GM18511 (cell line): ENCODE measurements at regions not wholly inside any gene's neighbourhood (a gene's known extent, or its start where the extent isn't known, plus 50 kb on each side); places are given as distances from the start of the nearest gene placed in this dataset.
"Not testable (repeated sequence)": the region's sequence is repeated elsewhere in the genome, so short reads cannot be mapped to it uniquely, and the experiment has no call there.

Experiments
- ATAC-seq: cut with Tn5 transposase; IDR thresholded peaks from one replicate; pipeline ENCODE4 v1.9.1; 2021; ENCODE audit warnings: mild to moderate bottlenecking, moderate library complexity; ENCODE audit not compliant: unreplicated experiment

DNA sequence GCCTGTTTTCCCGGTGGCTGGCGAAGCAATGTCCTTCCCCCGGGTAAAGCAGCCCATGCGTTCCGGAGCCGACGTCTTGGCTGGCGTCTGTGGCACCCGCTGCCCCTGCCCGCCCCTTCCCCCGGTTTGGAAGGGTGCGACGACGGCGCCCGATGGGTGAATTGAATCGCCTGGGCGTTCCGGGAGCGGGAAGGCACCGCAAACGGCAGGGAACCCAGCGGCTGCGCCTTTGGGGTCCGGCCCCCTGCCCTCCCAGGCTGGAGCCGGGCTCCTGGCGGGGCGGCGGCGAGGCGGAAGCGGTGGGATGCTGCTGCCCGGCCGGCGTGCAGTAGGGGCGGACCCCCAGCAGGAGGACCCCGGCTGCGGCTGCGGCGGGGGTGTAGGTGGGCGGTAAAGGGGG lies 123.6 kb upstream of the RHOU start:
- not testable (repeated sequence) for ATAC-seq

DNA sequence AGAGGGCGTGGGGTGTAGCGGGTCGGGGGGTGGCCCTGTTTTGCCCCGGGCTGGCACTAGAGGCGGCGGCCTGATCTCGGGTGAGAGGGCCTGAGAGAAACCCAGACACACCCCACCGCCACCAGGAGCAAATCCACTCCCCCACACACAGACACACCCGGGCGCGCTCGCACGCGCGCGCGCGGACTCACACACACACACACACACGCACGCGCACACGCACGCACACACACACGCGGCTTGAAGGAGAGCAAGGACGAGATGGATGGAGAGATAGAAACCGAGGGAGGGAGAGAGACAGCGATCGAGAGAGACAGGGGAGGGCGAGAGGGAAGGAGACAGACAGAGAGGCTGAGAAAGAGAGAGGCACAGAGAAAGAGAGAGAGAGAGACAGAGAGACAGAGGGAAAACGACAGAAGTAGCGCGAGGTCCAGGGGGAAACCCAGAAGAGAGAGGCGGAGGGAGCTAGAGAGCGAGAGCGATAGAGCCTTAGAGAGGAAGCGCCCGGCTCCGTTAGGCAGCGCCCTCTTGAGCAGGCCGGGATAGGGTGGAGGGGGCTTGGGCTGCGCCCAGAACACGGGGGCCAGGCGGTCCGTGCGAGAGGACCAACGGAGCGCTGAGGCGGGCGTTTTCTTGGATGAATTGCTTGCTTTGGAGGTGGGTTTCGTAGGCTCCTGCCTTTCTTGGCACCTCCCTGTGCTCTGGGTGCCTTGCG lies 113.1 kb upstream of the RHOU start:
- ATAC-seq: not testable (repeated sequence)

DNA sequence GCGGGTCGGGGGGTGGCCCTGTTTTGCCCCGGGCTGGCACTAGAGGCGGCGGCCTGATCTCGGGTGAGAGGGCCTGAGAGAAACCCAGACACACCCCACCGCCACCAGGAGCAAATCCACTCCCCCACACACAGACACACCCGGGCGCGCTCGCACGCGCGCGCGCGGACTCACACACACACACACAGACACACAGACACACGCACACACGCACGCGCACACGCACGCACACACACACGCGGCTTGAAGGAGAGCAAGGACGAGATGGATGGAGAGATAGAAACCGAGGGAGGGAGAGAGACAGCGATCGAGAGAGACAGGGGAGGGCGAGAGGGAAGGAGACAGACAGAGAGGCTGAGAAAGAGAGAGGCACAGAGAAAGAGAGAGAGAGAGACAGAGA lies 108.8 kb upstream of the RHOU start:
- ATAC-seq: not testable (repeated sequence)

DNA sequence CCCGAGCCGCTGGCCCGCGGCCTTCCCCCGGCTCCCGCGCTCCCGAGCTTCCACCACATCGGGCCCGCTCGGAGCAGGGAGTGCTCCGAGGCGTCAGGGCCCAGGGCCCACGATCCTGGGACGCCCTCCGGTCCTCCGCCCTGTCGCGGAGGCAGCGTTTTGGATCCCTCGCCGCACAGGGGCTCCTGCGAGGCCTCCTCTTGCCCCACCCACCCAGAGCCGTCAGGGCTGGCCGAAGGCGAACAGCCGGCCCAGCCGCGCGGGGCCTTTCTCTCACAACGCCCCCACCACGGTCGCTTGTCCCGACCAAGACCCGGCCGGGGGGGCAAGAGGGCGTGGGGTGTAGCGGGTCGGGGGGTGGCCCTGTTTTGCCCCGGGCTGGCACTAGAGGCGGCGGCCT lies 102.4 kb upstream of the RHOU start:
- ATAC-seq: not testable (repeated sequence)

DNA sequence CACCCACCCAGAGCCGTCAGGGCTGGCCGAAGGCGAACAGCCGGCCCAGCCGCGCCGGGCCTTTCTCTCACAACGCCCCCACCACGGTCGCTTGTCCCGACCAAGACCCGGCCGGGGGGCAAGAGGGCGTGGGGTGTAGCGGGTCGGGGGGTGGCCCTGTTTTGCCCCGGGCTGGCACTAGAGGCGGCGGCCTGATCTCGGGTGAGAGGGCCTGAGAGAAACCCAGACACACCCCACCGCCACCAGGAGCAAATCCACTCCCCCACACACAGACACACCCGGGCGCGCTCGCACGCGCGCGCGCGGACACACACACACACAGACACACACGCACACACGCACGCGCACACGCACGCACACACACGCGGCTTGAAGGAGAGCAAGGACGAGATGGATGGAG lies 100.0 kb upstream of the RHOU start:
- ATAC-seq: not testable (repeated sequence)

DNA sequence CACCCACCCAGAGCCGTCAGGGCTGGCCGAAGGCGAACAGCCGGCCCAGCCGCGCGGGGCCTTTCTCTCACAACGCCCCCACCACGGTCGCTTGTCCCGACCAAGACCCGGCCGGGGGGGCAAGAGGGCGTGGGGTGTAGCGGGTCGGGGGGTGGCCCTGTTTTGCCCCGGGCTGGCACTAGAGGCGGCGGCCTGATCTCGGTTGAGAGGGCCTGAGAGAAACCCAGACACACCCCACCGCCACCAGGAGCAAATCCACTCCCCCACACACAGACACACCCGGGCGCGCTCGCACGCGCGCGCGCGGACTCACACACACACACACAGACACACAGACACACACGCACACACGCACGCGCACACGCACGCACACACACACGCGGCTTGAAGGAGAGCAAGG lies 97.8 kb upstream of the RHOU start:
- not testable (repeated sequence) for ATAC-seq

DNA sequence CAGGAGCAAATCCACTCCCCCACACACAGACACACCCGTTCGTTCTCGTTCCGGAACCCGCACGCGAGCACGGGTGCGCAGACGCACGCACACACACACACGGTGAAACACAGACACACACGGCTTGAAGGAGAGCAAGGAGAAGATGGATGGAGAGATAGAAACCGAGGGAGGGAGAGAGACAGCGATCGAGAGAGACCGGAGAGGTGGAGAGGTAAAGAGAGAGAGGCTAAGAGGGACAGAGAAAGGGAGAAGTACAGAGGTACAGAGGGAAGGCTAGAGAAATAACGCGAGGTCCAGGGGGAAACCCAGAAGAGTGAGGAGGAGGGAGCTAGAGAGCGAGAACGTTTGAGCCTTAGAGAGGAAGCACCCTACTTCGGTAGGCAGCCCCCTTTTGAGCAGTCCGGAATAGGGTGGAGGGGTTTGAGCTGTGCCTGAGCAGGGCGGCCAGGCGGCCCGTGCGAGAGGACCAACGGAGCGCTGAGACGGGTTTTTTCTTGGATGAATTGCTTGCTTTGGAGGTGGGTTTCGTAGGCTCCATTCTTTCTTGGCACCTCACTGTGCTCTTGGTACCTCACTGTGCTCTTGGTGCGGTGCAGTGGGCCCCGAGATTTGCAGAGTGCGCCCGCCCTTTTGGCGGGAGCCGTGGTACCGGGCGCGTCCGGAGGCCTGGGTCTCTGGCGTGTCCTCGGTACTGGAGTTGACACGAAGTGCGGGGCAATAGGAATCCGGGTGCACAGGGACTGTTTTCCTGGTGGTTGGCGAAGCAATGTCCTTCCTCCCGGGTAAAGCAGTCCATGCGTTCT lies 88.4 kb upstream of the RHOU start:
- ATAC-seq: peak; percentile 54

DNA sequence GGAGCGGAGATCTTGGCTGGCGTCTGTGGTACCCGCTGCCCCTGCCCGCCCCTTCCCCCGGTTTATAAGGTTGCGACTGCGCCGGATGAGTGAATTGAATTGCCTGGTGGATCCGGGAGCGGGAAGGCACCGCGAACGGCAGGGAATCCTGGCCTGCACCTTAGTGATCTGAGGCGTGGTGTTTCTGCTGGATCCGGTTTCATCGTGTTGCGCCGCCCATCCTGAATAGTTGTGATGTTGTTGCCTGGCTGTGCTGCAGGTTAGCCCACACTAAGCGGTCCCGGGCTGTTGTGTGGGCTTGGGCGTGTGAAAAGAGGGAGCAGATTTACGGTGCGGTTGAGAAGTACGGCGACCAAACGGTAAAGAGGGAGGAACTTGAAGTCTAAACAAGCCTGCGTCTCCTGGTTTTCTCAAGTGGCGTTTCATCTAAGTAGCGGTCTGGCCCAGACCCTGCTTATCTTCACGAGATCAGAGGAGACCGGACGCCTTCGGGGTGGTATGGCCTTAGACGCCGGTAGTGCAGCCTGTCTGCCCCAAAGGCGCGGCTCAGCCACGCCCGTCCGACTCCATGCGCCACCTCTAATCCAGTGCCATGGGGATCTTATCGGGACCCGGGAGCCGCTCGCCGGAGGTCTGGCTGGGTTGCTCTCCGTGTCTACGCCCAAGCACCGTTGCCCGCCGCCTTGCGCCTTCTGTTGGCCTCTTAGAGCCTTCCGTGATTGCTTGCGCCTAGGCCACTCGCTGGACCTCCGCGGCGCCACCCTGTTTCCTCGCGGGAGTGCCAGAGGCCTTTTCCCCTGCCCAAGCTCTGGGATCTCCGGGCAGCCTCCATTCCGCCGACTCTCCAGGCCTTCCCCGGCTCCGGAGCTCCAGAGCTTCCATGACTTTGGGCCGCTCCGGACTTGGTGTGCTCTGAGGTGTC lies 87.5 kb upstream of the RHOU start:
- no peak for ATAC-seq

DNA sequence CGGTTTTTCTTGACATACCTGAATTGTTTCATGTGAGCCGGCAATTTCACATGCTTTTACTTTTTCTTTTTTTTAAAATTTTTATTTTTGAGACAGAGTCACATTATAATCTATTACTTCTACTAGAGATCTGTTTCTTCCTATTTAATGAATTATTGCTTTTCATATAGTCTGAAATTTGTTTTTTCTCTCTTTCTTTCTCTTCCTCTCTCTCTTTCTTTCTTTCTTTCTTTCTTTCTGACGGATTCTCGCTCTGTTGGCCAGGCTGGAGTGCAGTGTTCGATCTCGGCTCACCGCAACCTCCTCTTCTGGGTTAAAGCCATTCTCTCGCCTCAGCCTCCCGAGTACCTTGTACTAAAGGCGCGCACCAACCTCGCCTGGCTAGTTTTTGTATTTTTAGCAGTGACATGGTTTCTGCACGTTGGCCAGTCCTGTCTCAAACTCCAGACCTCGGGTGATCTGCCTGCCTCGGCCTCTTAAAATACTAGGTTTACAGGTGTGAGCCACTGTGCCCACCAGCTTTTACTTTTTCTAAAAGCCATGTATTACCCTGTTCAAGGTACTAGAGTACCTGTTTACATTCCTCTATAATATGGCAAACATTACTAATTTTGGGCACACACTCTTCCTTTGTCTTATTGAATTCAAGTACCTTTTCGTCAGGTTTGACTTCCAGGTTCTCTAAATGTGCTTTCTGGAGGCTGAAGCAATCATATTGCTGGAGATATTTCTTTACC lies 86.5 kb upstream of the RHOU start:
- no peak for ATAC-seq

DNA sequence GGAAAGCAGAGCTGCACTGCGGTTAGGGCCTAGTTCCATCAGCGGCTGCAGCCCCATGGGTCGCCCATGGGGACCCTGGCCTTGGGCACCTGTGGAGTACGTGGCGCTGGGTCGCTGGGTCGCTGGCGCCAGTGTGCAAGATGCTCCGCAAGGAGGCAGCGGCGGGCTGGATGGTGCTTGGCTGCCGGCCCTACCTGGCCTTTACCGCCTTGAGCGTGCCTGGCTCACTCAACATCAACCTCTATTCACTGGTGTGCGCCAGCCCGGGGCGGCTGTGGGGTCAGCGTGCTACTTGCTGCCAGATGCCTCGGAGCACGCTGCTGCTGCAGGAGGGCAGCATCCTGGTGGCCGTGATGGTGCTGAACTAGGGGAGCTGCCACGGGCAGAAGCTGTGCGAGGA lies 85.1 kb upstream of the RHOU start:
- ATAC-seq: no peak

DNA sequence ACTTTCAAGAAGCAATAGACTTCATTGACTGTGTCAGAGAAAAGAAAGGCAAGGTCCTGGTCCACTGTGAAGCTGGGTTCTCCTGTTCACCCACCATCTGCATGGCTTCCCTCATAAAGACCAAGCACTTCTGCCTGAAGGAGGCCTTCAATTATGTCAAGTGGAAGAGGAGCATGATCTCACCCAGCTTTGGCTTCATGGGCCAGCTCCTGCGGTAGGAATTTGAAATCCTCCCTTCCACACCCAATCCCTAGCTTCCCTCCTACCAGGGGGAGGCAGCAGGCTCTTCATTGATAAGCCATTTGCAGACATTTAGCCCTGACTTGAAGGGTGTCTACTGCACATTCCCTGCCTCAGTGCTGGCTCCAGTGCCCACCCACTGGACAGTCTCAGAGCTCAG lies 84.3 kb upstream of the RHOU start:
- no peak for ATAC-seq

DNA sequence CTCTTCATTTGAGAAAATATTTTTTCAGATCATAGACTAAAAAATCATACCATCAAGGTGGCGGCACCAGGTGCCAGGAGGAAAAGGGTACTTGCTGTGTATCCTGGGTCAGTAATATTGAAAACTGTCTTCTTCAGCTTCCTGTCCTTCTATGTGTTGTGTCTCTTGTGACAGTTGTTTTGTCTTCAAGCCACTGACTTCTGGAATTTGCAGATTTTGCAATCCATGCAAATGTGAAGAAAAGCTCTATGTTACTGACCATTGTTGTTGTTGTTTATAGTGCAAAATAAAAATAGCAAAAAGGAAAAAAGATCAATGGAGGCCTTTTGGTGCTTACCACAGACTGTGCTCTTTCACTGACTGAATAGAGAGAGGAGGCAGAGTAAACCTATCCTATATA lies 83.2 kb upstream of the RHOU start:
- ATAC-seq: no peak

DNA sequence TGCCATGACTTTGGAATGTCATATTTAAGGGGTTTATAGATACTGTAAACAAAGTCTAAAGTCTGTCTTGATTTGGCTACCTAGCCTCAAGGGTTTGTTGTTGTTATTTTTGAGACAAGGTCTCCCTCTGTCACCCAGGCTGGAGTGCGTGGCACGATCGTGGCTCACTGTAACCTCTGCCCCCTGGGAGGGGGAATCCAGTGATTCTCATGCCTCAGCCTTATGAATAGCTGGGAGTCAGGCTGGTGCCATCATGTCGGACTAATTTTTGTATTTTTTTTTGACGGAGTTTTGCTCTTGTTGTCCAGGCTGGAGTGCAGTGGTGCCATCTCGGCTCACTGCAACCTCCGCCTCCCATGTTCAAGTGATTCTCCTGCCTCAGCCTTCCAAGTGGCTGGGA lies 82.2 kb upstream of the RHOU start:
- ATAC-seq: not testable (repeated sequence)

DNA sequence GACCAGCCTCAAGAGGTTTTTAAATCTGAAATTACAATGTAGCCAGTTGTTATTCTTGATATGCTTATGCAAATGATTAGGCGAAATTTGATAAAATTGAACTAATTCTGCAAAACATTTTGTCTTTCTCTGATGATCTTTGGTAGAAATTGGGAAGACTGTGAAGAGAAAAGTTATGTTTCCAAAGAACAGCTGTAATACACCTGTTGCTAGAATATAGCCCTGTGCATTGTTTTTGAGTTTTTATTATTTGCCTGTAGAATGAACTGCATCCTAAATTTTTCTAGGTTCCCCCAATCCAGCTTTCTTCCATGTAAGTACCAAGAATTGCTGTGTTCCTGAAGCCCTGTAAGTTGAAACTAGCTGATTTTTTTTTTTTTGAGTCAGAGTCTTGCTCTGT lies 81.5 kb upstream of the RHOU start:
- no peak for ATAC-seq

DNA sequence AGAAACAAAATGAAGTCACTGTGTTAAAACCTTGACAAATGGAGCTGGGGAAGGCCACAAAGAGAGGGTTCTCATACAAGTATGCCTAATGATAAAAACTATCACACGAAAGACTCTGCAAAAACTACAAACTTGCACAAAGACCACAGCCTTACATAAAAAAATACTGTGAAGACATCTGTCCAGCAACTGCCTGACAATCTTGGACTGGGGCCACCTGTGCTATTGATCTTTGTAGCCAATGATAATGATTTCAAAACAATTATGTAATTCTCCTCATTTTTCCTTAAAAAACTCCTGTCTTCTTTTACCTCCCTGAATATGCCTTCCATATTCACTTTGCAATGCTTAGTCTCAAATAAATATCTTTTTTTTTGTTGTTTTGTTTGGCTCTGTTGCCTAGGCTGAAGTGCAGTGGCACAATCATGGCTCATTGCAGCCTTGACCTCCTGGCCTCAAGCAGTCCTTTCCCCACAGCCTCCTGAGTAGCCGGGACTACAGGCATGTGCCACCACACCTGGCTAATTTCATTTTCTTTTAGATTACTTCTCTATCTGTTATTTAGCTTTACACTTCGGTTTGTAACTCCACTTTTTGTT lies 79.4 kb upstream of the RHOU start:
- ATAC-seq: no peak

DNA sequence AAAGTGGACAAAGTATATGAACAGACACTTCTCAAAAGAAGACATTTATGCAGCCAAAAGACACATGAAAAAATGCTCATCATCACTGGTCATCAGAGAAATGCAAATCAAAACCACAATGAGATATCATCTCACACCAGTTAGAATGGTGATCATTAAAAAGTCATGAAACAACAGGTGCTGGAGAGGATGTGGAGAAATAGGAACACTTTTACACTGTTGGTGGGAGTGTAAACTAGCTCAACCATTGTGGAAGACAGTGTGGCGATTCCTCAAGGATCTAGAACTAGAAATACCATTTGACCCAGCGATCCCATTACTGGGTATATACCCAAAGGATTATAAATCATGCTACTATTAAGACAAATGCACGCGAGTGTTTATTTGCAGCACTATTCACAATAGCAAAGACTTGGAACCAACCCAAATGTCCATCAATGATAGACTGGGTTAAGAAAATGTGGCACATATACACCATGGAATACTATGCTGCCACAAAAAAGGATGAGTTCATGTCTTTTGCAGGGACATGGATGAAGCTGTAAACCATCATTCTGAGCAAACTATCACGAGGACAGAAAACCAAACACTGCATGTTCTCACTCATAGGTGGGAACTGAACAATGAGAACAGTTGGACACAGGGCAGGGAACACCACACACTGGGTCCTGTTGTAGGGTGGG lies 73.1 kb upstream of the RHOU start:
- ATAC-seq: not testable (repeated sequence)

DNA sequence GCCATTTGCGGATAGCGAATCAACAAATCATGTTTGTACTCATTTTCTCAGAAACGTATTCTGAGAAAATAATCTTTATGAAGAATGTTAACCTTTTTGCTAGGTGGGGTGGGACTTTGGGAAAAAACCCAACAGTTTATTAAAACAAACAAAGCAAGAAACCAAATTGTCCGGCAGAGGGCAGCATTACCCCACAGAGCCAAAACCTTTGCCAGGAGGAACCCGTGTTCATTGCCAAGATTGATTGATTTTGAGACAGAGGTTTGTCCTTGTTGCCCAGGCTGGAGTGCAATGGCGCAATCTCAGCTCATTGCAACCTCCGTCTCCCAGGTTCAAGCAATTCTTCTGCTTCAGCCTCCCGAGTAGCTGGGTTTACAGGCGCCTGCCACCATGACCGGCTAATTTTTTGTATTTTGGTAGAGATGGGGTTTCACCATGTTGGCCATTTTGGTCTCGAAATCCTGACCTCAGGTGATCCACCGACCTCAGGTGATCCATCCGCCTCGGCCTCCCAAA lies 70.8 kb upstream of the RHOU start:
- no peak for ATAC-seq

DNA sequence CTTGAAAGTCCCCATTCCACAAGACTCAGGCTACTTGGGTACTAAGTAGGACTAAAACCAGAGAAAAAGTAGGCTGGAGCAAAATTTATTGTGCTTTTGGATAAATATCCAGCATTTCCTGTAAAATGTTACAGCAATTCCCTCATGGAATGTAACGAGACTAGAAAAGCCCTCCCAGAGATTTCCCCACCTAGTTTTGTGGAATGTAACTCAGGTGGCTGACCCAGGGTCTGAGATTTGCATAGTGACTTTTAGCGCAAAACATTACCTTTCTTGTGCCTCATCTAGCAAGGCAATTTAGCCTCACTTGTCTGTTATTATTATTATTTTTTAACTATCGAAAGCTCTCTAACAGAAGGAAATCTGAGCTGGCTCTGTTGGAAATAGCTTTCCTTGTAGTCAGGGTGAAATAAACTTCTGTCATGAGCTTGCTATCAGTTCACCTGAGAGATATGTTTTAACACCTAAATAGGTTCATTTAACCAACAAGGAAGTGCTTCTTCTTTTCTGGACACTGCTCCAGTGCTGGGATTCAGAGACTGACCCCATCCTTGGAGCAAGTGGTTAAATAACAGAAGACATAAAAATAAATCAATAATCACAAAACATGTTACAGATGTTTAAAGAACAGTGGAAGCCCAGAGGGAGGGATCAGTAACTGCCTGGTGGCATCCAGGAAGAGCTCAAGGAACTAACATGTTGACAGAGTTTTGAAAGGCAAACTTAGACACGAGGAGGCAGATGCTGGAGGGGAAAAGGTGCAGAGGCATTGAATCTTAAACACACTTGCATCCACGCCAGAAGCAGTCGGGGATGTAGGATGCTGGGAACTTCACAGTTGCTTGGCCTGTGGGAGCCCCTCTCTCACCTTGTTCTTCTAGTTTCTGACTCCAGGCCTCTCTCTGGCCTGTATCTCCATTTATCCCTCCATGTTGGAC lies 68.3 kb upstream of the RHOU start:
- no peak for ATAC-seq
